GM18520 (cell line): ENCODE measurements at regions not wholly inside any gene's neighbourhood (a gene's known extent, or its start where the extent isn't known, plus 50 kb on each side); places are given as distances from the start of the nearest gene placed in this dataset.

ENCODE experiments used
- ATAC-seq: cut with Tn5 transposase; IDR thresholded peaks from one replicate; pipeline ENCODE4 v1.9.1; 2021; ENCODE audit not compliant: unreplicated experiment

GRCh38 chr1:228917342-228917741 is 182.1 kb downstream of the RHOU start:
- ATAC-seq, result no peak

DNA sequence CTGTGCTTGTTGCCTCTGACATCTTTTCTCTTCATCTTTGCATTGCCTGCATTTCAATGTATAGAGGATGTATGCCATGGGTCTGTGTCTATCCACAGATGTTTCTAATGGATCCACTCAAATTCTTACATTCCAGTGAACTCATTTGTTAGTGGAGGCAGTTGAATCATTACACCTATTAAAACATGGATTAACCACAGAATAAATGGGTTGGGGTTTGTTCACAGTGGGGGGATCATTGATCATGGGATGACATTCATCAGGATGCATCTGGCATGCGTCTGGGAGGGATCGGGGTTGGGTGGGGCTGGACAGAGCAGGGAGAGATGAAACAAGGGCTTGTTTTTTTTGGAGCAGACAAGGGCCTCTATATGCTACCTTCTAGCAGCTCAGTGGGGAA is 182.5 kb downstream of the RHOU start:
- no peak for ATAC-seq

- no peak for ATAC-seq
Observed at GRCh38 chr1:228918335-228918734, 183.1 kb downstream of the RHOU start.

DNA sequence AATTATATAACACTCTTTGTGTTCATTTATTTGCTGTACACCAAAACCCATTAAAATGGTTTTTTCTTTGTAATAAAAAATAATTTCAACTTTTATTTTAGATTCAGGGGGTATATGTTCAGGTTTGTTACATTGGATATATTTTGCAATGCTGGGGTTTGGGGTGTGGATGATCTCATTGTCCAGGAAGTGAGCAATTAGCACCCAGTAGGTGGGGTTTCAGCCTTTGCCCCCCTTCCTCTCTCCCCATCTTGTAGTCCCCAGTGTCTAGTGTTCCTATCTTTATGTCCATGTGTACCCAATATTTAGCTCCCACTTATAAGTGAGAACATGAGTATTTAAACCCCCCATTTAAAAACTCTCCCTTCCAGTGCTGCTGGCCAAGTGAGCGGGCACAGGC is 184.6 kb downstream of the RHOU start:
- no peak for ATAC-seq

DNA sequence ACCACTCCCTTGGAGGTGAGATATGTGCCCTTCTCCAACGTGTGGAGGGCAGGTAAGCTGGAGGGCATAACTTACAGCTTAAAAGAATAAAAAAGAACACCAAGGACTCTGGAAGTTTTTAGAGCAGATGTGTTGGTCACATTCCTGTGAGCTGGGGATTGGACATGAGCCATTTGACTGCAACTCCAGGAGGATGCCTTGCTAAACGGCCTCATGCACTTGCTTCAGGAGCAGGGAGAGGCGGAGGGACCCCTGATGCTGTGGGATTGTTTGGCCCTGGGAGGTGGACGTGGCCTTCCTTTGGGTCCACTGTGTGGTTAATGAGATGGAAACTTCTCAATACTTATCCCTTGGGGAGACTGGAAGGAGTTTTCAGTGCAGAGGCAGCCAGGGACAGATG is 185.6 kb downstream of the RHOU start:
- no peak for ATAC-seq

DNA sequence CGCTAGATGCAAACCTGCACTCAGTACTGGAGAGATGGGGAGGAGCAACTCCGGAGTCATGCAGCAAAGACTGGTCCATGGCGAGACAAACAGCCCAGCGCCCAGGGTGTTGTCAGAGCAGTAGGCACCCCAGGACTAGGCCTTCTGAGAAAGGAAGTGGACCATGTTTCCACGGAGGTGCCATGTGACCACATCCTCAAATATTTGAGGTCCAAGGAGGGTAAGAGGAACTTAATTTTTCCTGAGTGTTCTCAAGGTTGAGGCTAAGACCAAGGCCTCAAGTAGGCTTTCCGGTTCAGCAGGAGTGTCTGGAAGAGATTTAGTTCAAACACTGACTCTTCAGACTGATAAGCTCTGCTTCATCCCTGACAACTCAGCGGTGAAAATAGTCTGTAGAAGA is 186.2 kb downstream of the RHOU start:
- no peak for ATAC-seq

DNA sequence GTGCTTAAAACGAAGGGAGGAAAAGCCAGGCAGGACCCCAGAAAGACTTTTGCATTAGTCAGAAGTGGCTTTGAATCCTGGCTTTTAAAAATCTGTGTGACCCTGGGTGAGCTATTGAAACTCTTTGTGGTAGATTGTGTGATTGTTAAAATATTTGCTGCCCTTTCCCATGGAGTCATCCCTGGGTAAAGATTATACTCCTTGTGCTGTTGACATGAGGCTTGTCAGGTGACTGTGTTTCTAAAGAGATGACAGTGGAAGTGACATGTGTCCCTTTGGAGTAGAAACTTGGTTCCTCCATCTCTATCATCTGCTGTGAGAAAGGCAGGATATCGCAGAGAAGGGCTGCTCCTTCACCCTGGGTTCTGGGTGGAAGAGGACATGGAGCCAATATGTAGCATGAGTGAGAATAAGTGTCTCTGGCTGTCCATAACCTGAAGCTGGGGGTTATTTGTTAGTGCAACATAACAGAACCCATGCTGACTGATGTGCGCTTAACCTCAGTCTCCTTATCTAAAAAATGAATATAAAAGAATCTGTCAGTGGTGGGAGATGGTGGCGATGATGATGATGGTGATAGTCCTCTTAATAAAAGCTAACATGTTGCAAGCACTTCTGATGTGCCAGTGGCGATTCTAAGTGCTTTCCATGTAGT is 187.6 kb downstream of the RHOU start:
- no peak for ATAC-seq

DNA sequence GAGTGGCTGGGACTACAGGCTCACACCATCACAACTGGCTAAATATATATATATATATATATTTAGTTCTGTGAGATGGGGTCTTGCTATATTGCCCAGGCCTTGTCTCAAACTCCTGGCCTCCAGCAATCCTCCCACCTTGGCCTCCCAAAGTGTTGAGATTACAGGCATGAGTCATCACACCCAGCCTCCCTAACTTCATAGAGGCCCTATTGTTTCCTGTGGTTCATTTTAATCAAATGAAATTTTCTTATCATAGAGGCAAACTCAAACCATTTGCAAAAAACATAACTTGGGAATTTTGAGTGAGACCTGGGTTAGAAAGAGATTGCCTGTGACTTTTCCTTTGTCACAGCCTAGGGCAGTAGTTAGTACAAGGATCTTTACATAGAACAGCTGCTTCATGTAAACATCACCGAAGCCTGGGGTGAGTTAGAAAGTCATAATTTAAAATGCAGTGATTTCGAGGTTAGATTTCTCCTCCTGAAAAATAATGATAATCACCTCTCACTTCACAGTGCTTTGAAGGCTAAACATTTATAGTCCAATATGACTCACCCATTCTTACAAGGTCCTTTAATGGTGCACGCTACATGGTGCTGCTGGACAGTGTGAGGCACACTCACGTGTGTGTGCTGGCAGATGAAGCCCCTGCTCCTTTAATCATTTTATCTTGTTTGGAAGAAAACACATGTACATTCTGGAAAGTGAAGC is 188.9 kb downstream of the RHOU start:
- ATAC-seq, result no peak

DNA sequence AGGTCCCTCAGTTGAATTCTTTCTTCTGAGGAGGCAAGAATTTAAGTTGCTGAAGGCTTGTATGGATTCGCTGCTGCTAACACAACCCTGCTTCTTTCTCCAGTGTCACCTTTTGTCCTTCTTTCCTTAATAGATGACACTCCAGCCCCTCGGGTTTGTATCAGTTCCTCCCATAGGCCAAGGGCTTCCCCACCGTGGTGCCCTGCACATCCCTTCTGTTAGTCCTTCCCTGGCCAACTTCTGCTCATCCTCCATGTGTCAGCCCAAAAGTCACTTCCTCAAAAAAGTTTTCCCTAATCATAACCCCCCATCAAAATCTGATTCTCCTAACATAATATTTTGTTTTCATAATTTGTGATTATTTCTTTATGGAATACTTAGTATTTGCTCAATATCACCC is 190.4 kb downstream of the RHOU start:
- no peak for ATAC-seq

DNA sequence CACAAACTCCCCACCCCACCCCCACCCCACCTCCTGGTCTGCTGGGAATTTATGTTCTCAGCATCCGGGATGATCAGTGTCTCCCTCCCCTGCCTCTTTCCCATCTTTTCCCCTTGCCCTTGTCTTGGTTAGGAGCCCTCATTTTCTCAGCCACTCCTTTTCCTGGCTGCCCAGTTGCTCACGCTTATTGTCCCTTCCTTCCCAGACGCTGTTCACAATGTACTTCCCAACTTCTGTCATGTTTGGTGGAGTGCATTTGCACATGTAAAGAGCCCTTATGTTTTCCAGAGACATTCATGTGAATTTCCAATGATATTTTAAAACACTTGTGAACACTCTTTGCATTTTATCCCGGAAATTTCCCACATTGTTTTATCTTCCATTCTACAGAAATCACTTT is 192.1 kb downstream of the RHOU start:
- ATAC-seq, result no peak

DNA sequence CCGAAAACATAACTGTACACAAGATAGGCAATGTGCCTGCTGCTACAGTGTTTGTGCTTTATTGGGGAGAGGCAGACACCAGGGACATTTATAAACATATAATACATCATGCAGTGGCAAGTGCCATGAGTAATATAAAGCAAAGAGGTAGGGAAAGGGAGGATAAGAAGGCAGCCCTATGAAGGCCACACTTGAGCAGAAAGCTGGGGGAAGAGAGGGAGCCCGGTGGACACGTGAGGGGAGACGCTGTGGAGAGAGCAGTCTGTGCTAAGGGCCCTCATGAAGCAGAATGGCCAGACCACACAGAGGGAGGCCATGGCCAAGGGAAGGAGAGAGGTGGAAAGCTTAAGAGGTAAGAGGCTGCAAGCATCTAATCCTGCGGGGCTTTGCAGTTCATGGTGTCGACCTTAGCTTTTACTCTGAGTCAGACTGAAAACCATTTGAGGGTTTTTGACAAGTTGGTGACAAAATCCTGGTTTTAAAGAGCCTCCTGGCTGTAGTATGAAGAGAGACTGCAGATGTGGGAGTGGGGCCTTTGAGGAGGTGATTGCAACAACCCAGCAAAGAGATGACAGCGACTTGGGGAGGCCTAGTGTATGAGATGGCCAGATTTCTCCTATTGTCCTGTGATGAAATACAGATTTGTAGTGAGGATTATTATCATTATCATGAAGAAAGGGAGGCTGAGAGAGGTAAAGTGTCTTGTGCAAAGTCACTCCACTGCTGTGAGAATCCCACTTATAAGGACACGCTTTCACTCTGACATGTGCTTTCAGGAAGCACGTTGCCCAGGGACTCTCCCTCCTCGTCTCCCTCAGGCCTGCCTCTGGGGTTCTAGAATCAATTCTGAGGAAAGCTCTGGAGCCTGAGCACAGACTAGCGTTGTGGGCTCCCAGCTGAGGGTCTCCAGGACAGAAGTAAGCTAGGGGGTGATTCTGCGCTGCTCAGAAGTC is 192.9 kb downstream of the RHOU start:
- no peak for ATAC-seq

DNA sequence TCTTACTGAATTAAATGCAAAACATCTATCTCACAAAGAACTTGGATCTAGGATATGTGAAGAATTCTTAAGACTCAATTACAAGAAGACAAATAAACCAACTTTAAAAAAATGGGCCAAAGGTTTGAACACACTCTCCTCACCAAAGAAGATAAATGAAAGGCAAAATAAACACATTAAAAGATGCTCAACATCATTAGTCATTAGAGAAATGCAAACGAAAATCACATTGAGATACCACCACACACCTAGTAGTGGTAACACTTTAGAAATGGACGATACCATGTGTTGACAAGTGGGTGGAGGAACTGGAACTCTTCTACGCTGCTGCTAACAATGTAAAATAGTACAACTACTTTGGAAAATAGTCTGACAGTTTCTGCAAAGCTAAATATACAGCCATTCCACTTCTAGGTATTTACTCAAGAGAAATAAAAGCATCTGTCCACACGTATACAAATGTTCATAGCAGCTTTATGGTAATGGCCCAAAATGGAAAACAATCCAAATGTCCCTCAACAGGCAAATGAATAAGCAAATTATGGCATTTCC is 194.3 kb downstream of the RHOU start:
- no peak for ATAC-seq

DNA sequence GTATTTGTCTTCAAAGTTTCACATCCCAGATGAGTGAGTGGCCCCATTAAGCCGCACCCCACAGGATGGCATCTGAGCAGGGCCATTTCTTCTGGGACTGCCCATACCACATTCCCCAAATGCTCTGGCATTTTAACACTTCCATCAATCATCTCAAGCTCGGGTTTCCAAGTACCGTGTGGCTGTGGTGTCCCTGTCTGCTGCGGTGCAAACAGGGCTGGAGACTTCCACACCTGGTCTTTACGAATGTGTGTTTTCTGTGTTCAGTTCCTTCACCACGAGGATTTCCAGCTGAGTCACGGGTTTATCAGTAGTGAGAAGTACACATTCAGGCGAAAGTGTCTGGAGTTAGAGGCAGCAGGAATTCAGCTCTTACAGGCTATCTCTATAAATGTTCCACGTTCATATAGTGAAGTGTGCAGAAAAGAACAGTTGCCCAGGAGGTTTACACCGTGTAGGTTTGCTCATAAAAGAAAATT is 195.2 kb downstream of the RHOU start:
- no peak for ATAC-seq

DNA sequence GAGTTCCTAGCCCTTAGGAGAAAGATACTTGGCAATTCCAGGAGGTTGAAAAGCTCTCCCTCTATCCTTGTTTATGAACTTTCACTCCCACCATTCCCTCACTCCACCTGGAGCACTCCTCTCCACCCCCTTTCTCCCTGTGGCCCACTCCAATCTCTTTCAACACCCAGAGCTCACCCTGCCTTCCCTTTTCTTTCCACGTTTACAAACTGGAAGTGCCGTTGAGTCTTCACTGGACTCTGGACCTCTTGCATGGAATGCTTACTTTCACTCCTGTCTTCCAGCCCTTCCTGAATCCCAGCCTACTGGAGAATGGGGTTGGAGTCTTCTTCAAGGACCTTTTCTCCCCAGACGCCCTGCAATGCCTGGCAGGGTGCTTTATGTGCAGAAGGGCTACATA is 198.5 kb downstream of the RHOU start:
- no peak for ATAC-seq

GRCh38 chr1:228935198-228935663 is 200.0 kb downstream of the RHOU start:
- ATAC-seq, result no peak

DNA sequence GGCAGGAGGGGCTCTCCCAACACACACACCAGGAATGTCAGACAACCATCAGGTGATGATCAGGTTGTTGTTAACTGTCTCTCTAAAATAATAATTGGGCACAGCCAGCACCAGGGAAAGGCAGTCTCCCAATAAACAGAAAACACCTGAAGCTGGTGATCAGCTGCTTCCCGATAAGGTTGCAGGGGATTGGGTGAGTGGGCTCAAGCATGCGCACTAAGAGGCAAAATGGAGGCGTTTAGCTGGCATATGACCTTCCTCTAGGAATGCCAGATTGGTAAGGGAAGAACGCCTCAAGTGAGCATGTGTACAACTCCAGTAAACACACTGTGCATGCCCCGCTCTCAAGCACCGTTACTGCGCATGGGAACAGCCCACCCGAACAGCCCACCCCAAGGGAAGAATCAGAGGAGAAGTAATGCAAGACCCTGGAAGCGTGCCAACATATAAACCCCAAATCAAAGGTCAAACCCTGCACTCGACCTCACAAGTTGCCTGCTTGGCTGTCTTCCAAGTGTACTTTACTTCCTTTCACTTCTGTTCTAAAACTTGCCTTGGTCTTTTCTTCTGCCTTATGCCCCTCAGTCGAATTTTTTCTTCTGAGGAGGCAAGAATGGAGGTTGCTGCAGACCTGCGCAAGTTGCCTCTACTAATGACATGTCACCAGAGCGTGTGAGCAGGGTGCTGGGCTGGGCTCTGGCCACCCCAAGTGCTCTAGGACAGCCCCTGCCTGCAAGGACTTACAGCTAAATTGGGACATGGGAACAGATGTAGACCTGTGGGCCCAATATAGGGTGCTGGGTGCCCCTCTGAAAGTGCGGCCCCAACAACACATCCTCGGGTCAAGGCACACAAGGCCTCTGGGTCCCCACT is 200.8 kb downstream of the RHOU start:
- ATAC-seq, result no peak

DNA sequence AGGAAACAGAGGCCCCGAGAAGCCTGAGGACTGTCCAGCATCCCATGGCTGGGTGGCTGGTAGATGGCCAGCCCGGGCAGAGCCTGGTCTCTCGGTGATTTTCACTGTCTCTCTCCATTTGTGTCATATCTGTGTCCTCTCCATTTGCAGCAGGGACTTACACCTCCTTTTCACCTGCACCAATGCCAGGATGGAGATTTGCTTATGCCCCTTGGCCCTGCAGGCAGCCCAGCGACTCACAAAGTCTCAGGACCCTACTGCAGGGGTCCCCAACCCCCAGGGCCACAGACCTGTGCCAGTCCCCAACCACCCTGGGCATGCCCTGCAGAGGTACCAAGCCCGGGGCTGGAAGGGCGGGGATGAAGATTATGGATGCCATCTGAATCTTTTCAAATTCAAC is 201.6 kb downstream of the RHOU start:
- no peak for ATAC-seq

GRCh38 chr1:228937351-228937750 is 202.1 kb downstream of the RHOU start:
- no peak for ATAC-seq

- no peak for ATAC-seq
Observed at GRCh38 chr1:228937851-228938536, 202.7 kb downstream of the RHOU start.

GRCh38 chr1:228938537-228938901 is 203.2 kb downstream of the RHOU start:
- ATAC-seq, result no peak
